LNCAP (cell line): ENCODE measurements at regions not wholly inside any gene's neighbourhood (a gene's known extent, or its start where the extent isn't known, plus 50 kb on each side); places are given as distances from the start of the nearest gene placed in this dataset.

Experiments
- TF ChIP-seq, protein P1 (sequence below): fragments of 450-650 bp; IDR thresholded peaks from 2 replicates; pipeline ENCODE4 v1.5.1; 2017; ENCODE audit warnings: mild to moderate bottlenecking

DNA sequence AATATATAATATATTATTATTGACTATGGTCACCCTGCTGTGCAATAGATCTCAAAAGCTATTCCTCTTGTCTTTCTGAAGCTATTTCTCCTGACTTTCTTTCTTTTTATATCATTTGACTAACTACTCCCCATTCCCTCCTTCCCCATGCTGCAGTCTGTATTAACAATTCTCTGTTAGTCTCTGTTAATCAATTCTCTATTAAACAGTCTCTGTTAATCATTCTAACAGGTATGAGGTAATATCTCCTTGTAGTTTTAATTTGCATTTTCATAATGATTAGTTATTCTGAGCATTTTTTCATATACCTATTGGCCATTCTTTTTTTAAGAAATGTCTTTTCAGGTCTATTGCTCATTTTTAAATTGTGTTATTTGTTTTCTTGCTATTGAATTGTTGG lies 201.0 kb upstream of the B3GALT2 start:
- TF ChIP-seq, protein P1, sequence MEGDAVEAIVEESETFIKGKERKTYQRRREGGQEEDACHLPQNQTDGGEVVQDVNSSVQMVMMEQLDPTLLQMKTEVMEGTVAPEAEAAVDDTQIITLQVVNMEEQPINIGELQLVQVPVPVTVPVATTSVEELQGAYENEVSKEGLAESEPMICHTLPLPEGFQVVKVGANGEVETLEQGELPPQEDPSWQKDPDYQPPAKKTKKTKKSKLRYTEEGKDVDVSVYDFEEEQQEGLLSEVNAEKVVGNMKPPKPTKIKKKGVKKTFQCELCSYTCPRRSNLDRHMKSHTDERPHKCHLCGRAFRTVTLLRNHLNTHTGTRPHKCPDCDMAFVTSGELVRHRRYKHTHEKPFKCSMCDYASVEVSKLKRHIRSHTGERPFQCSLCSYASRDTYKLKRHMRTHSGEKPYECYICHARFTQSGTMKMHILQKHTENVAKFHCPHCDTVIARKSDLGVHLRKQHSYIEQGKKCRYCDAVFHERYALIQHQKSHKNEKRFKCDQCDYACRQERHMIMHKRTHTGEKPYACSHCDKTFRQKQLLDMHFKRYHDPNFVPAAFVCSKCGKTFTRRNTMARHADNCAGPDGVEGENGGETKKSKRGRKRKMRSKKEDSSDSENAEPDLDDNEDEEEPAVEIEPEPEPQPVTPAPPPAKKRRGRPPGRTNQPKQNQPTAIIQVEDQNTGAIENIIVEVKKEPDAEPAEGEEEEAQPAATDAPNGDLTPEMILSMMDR = no peak

DNA sequence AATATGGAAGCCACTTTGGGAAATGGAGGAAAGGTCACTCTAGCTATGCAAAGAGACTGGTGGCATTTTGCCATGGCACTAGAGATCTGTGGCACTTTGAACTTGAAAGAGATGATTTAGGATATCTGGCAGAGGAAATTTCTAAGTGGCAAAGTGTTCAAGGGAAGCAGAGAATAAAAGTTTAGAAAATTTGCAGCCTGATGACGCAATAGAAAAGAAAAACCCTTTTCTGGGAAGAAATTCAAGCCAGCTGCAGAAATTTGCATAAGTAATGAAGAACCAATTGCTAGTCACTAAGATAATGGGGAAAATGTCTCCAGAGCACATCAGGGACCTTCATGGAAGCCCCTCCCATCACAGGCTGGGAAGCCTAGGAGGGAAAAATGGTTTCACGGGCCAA lies 191.1 kb upstream of the B3GALT2 start:
- TF ChIP-seq, protein P1 = no peak

DNA sequence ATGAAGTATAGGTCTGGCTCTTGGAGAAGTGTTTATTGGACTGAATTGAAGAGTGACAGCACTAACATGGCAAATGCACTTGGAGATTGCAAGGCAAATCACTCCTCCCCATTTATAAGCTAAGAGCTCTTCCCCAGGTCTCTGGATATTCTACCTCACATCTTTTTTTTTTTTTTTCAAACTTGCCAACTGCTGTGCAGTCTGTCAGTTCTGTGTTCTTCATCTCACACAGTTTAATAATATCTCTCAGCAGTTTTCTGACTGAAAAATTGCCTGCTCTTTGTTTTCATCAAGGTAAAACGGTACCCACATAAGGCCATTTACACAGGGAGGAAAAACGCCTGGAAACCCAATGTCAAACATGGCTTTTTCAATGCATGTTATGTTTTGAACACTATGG lies 186.1 kb upstream of the B3GALT2 start:
- TF ChIP-seq, protein P1 = no peak

DNA sequence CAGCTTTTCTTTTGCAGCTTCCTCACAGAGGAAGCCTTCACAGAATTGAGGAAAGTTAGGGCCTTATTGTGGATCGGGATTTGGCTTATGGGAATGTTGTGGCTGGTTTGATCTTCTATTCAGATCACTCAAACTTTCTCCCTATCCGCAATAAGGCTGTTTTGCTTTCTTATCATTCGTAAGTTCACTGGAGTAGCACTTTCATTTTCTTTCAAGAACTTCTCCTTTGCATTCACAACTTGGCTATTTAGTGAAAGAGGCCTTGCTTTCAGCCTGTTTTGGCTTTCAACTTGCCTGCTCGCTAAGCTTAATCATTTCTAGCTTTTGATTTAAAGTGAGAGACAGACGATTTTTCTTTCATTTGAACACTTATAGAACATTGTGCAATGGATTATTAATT lies 181.9 kb upstream of the B3GALT2 start:
- TF ChIP-seq, protein P1 = no peak

DNA sequence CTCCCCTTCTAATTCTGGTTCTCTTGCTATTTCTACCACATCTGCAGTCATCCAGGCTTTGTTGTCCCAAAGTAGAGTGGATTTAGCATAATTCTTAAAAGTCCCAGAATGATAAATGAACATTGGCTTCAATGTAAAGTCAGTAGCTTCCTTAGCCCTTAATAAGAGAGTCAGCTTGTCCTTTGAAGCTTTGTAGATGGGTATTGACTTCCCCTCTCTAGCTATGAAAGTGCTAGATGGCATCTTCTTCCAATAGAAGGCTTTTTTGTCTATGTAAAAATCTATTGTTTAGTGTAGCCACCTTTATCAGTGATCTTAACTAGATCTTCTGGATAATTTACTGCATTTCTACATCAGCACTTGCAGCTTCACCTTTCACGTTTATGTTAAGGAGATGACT lies 181.4 kb upstream of the B3GALT2 start:
- TF ChIP-seq, protein P1 = no peak

DNA sequence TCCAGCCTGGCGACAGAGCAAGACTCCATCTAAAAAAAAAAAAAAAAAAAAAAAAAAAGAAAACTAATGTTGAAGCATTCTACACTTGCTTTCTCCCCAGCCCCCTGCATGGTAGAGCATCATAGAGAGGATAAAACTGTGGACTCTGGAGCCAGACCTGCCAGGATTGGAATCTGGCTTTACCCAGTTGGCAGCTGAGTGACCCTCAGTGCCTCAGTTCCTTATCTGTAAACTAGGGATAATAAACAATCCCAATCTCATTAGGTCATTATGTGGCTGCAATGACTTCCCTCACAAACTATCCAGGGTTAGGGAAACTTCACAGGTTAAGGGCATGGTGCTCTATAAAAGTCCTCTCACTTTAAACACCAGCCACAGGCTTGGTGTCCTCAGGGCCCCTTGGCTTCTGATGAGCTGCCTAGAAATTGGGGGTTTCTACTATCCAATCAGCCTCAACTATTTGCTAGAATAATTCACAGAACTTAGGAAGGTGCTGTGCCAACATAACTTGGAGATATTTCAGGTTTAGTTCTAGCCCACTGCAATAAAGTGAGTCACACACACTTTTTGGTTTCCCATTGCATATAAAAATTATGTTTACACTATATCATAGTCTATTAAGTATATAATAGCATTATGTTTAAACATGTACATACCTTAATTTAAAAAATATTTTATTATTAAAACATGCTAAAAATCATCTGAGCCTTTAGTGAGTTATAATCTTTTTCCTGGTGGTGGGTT lies 180.5 kb upstream of the B3GALT2 start:
- TF ChIP-seq, protein P1 = no peak

DNA sequence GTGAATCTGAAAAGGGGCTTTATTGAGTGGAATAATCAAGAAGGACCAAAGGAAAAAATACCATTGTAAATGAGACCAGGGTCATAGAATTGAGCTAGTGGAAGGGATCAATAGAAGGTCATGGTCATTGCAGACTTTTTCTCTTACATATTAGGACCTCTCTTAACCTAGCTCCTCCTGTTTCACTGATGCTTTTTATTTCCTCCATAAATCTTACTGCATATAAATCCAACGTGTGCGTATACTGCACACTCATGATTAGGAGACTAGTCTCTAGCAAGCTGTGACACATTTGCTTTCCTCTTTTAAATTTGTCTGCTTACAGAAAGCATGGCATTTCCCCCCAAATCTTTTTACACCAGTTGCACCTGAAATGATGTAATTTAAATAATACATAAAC lies 179.6 kb upstream of the B3GALT2 start:
- TF ChIP-seq, protein P1 = no peak

DNA sequence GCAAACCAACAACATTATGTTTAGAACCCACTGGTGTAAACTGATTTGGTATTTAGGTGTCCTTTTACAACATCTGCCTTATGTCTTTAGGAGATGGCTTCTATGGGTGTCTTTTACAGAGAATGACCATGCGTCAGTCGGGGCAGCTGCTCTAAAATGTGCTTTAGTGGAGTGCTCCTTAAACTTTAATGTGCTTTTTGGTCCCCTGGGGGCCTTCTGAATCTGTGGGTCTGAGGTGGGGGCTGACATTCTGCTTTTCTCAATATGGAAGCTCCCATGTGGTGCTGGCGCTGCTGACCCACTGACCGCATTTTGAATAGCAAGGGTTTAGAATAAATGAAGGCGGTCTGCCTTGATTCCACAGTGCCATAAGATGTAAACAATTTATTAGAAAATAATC lies 173.2 kb upstream of the B3GALT2 start:
- TF ChIP-seq, protein P1 = no peak
